ENCODE measurements at regions not wholly inside any gene's neighbourhood (a gene's known extent, or its start where the extent isn't known, plus 50 kb on each side); places are given as distances from the start of the nearest gene placed in this dataset.

GRCh38 chr6:90413396-90413795 is 116.8 kb upstream of the BACH2 start:
- Histone ChIP-seq H3K4me1 (ENCODE audit: control insufficient read depth in 1 of 2, insufficient read depth in 2 of 2, low read depth in 1 of 2, low read length in 1 of 2) (peaks cover 0 to 10% of the 10 kb centered on the region in 2 experiments; a peak in 1 of 4 replicates), H3K4me3 (ENCODE audit: low read depth in 2 of 2, low read length in 1 of 2) (no peak overlapping the region), H3K27me3 (ENCODE audit: insufficient read depth) (no peaks in the 10 kb centered on the region), H3F3A (replicated peaks; ENCODE audit: insufficient read depth) (no peaks in the 10 kb centered on the region), H2AFZ (ENCODE audit: low read depth) (no peak overlapping the region), H4K20me1 (ENCODE audit: insufficient read depth) (no peaks in the 10 kb centered on the region), H3K9me3 (no peaks in the 10 kb centered on the region), H3K27ac (ENCODE audit: low read depth in 2 of 2, low read length in 1 of 2) (no peak overlapping the region; a peak in 1 of 4 replicates), H3K9ac (no peak overlapping the region), H3K36me3 (replicated peaks in 1 of 2; ENCODE audit: control insufficient read depth in 1 of 2, insufficient read depth in 2 of 2, low read length in 1 of 2) (no peaks in the 10 kb centered on the region), H3K79me2 (ENCODE audit: insufficient read depth) (no peaks in the 10 kb centered on the region), H3K4me2 (no peak overlapping the region), H3K9me2 (no peaks in the 10 kb centered on the region)
- DNase-seq = peak; percentile 36
- POLR2A ChIA-PET = interaction anchor here (1.3 kb wide), 1 partner anchor 9 kb away, joined by 7 read pairs; no protein-coding TSS in a partner anchor
- CTCF ChIA-PET = interaction anchor here (0.9 to 1.5 kb wide), 3 partner anchors 13 to 473 kb away, joined by 3 to 4 read pairs (median 3); no protein-coding TSS in a partner anchor
- WGBS (ENCODE audit: low lambda C conversion rate) = 83% methylated on average over 14 of the region's 14 CpGs
- TF ChIP-seq CHD2 (IDR thresholded peaks at IDR 0.05; ENCODE audit: low read length, partially characterized antibody) = no peak
- no peak for TF ChIP-seq RCOR1 (IDR thresholded peaks at IDR 0.05; ENCODE audit: low read length)
- no peak for TF ChIP-seq MAX (IDR thresholded peaks at IDR 0.05; ENCODE audit: low read depth)
- TF ChIP-seq POLR2AphosphoS5 (IDR thresholded peaks at IDR 0.05; ENCODE audit: low read depth, low read length) = no peak
- no peak for TF ChIP-seq NRF1 (IDR thresholded peaks at IDR 0.05; ENCODE audit: low read depth, low read length)
- no peak for TF ChIP-seq PBX3 (IDR thresholded peaks at IDR 0.05)
- TF ChIP-seq EP300 (IDR thresholded peaks at IDR 0.05; ENCODE audit: borderline replicate concordance in 1 of 2, low read depth in 1 of 2, low read length in 1 of 2) = no peak
- TF ChIP-seq, protein P1, sequence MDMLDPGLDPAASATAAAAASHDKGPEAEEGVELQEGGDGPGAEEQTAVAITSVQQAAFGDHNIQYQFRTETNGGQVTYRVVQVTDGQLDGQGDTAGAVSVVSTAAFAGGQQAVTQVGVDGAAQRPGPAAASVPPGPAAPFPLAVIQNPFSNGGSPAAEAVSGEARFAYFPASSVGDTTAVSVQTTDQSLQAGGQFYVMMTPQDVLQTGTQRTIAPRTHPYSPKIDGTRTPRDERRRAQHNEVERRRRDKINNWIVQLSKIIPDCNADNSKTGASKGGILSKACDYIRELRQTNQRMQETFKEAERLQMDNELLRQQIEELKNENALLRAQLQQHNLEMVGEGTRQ (IDR thresholded peaks at IDR 0.05; ENCODE audit: borderline replicate concordance, low read depth, low read length) = no peak
- no peak for TF ChIP-seq MXI1 (IDR thresholded peaks at IDR 0.05; ENCODE audit: low read depth, low read length)
- no peak for TF ChIP-seq CTCF (IDR thresholded peaks at IDR 0.05)
- no peak for TF ChIP-seq TCF12 (IDR thresholded peaks at IDR 0.05)
- TF ChIP-seq IRF3 (IDR thresholded peaks at IDR 0.05; ENCODE audit: low read depth, low read length) = no peak
- no peak for TF ChIP-seq RAD21 (IDR thresholded peaks at IDR 0.05; ENCODE audit: low read length)
- TF ChIP-seq RXRA (IDR thresholded peaks at IDR 0.05; ENCODE audit: borderline replicate concordance, low read depth) = no peak
- no peak for TF ChIP-seq REST (IDR thresholded peaks at IDR 0.05; ENCODE audit: low read depth, low read length)
- no peak for TF ChIP-seq EZH2phosphoT487 (IDR thresholded peaks at IDR 0.05; ENCODE audit: borderline replicate concordance, low read depth)
- TF ChIP-seq NFIC (IDR thresholded peaks at IDR 0.05; ENCODE audit: borderline replicate concordance) = no peak
- TF ChIP-seq YY1 (IDR thresholded peaks at IDR 0.05; ENCODE audit: low read depth) = no peak
